ENCODE measurements at regions not wholly inside any gene's neighbourhood (a gene's known extent, or its start where the extent isn't known, plus 50 kb on each side); places are given as distances from the start of the nearest gene placed in this dataset.

- Histone ChIP-seq H3K36me3 (ENCODE audit: control insufficient read depth in 2 of 2, extremely low read depth in 1 of 2, insufficient read depth in 2 of 2, low read length in 2 of 2) (no peaks in the 10 kb centered on the region), H2AFZ (ENCODE audit: low read depth, low read length) (no peak overlapping the region), H3K27ac (ENCODE audit: insufficient read depth, low read depth, low read length) (no peak overlapping the region), H3K4me2 (ENCODE audit: insufficient read depth, low read length) (no peak overlapping the region), H4K20me1 (replicated peaks; ENCODE audit: control insufficient read depth, extremely low read depth, insufficient read depth, low read length) (no peaks in the 10 kb centered on the region), H3K4me3 (replicated peaks in 1 of 3; ENCODE audit: insufficient read depth in 1 of 3, low read depth in 1 of 3, low read length in 3 of 3) (no peak overlapping the region), H3K27me3 (ENCODE audit: control insufficient read depth in 2 of 2, insufficient read depth in 2 of 2, low read length in 2 of 2) (no peaks in the 10 kb centered on the region), H3K9ac (replicated peaks; ENCODE audit: extremely low read depth, insufficient read depth, low read length) (no peak overlapping the region), H3K4me1 (ENCODE audit: control insufficient read depth, extremely low read depth, insufficient read depth, low read length) (no peaks in the 10 kb centered on the region), H3K9me1 (replicated peaks; ENCODE audit: control insufficient read depth, extremely low read depth, insufficient read depth, low read length) (no peaks in the 10 kb centered on the region), H3K79me2 (ENCODE audit: control insufficient read depth, insufficient read depth, low read length) (no peaks in the 10 kb centered on the region), H3K9me3 (replicated peaks; ENCODE audit: control insufficient read depth, insufficient read depth, low read length) (no peaks in the 10 kb centered on the region)
- POLR2A ChIA-PET = no interaction called here
- DNase-seq (ENCODE audit: low read depth, low spot score) (no peak), FAIRE-seq (no peak)
- TF ChIP-seq MYC (IDR thresholded peaks at IDR 0.05; ENCODE audit: low read depth, low read length) = no peak
- intact Hi-C loops (cut with micrococcal nuclease) (no loop called here), dilution Hi-C loops (cut with MboI; ENCODE audit: extremely low pct_ligation_motif_present, low sequenced_read_pairs) (no loop called here)
- no TSS peak for BruUV-seq (replicated peaks)
- CTCF ChIA-PET = no interaction called here
Measured at GRCh38 chr13:63166345-63166744, 1750.7 kb upstream of the PCDH20 start.

- intact Hi-C loops (cut with micrococcal nuclease) (no loop called here), dilution Hi-C loops (cut with MboI; ENCODE audit: extremely low pct_ligation_motif_present, low sequenced_read_pairs) (no loop called here)
- no TSS peak for BruUV-seq (replicated peaks)
- H2AFZ ChIP-seq (ENCODE audit: low read depth, low read length) = no peak overlapping the region
- no peak overlapping the region for H3K27ac ChIP-seq (ENCODE audit: insufficient read depth, low read depth, low read length)
- H3K79me2 ChIP-seq (ENCODE audit: control insufficient read depth, insufficient read depth, low read length) = no peaks in the 10 kb centered on the region
- POLR2A ChIA-PET = no interaction called here
- H3K4me3 ChIP-seq (replicated peaks in 1 of 3; ENCODE audit: insufficient read depth in 1 of 3, low read depth in 1 of 3, low read length in 3 of 3) = no peak overlapping the region
- H3K27me3 ChIP-seq (ENCODE audit: control insufficient read depth in 2 of 2, insufficient read depth in 2 of 2, low read length in 2 of 2) = no peaks in the 10 kb centered on the region
- H3K9me1 ChIP-seq (replicated peaks; ENCODE audit: control insufficient read depth, extremely low read depth, insufficient read depth, low read length) = no peaks in the 10 kb centered on the region
- H4K20me1 ChIP-seq (replicated peaks; ENCODE audit: control insufficient read depth, extremely low read depth, insufficient read depth, low read length) = no peaks in the 10 kb centered on the region
- DNase-seq (ENCODE audit: low read depth, low spot score) (no peak), FAIRE-seq (no peak)
- no peaks in the 10 kb centered on the region for H3K36me3 ChIP-seq (ENCODE audit: control insufficient read depth in 2 of 2, extremely low read depth in 1 of 2, insufficient read depth in 2 of 2, low read length in 2 of 2)
- TF ChIP-seq MAX (IDR thresholded peaks at IDR 0.05; ENCODE audit: insufficient read depth, insufficient read length) (no peak), CTCF (IDR thresholded peaks at IDR 0.05; ENCODE audit: extremely low read depth in 1 of 2, insufficient read depth in 1 of 2, low read depth in 1 of 2, low read length in 2 of 2) (no peak), EZH2 (IDR thresholded peaks at IDR 0.05; ENCODE audit: borderline replicate concordance, low read depth, low read length, severe bottlenecking) (no peak), POLR2AphosphoS5 (IDR thresholded peaks at IDR 0.05; ENCODE audit: insufficient read depth, low read depth, low read length) (no peak), POLR2A (IDR thresholded peaks at IDR 0.05; ENCODE audit: low read depth, low read length) (no peak), MYC (IDR thresholded peaks at IDR 0.05; ENCODE audit: low read depth, low read length) (no peak), FOS (IDR thresholded peaks at IDR 0.05; ENCODE audit: borderline replicate concordance, insufficient read depth, low read length) (no peak), JUN (IDR thresholded peaks at IDR 0.05; ENCODE audit: borderline replicate concordance, insufficient read depth, insufficient read length, low read depth) (no peak), GATA2 (IDR thresholded peaks at IDR 0.05; ENCODE audit: insufficient read depth, insufficient read length, low read depth, low read length) (no peak)
- H3K9ac ChIP-seq (replicated peaks; ENCODE audit: extremely low read depth, insufficient read depth, low read length) = no peak overlapping the region
- H3K4me1 ChIP-seq (ENCODE audit: control insufficient read depth, extremely low read depth, insufficient read depth, low read length) = no peaks in the 10 kb centered on the region
- H3K4me2 ChIP-seq (ENCODE audit: insufficient read depth, low read length) = no peak overlapping the region
- CTCF ChIA-PET = no interaction called here
- no peaks in the 10 kb centered on the region for H3K9me3 ChIP-seq (replicated peaks; ENCODE audit: control insufficient read depth, insufficient read depth, low read length)
Measured at GRCh38 chr13:63163903-63164302, 1748.3 kb upstream of the PCDH20 start.

Measured in endothelial cell of umbilical vein (primary cell).